ENCODE measurements at regions not wholly inside any gene's neighbourhood (a gene's known extent, or its start where the extent isn't known, plus 50 kb on each side); places are given as distances from the start of the nearest gene placed in this dataset.

DNA sequence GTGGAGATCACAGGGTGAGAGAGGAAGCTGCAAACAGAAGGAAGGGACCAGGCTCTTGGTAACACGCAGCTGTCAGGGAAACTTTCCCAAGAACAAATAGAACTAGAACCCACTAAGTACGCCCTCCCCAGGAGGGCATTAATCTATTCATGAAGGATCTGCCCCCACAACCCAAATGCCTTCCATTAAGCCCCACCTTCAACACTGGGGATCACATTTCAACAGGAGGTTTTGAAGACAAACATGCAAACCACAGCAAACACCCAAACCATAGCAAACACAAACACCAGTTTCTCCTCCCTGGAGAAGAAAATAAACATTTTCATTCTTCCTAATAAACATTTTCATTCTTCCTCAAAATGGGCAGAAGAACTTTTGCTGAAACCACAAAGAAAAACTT, 329.6 kb downstream of the EFNB2 start:
- Histone ChIP-seq H4K20me1 (ENCODE audit: insufficient read depth, low read length) (no peaks in the 10 kb centered on the region), H3K9me3 (ENCODE audit: insufficient read depth, low read length, severe bottlenecking) (no peaks in the 10 kb centered on the region), H3K4me3 (ENCODE audit: low read depth in 1 of 2, low read length in 2 of 2) (no peak overlapping the region), H3K27ac (ENCODE audit: low read length) (no peak overlapping the region), H3K27me3 (ENCODE audit: insufficient read depth, low read length, poor library complexity) (no peaks in the 10 kb centered on the region), H3K4me1 (ENCODE audit: insufficient read depth, low read length) (no peaks in the 10 kb centered on the region), H3K4me2 (ENCODE audit: insufficient read depth, low read length) (no peak overlapping the region), H2AFZ (ENCODE audit: low read depth, low read length) (no peak overlapping the region), H3K9ac (ENCODE audit: low read depth, low read length) (no peak overlapping the region), H3K79me2 (ENCODE audit: insufficient read depth, low read length) (no peaks in the 10 kb centered on the region), H3K36me3 (ENCODE audit: insufficient read depth, low read length) (no peaks in the 10 kb centered on the region)
- no peak for DNase-seq
- TF ChIP-seq EZH2 (IDR thresholded peaks at IDR 0.05; ENCODE audit: borderline replicate concordance, low read depth, low read length, severe bottlenecking): no peak
- TF ChIP-seq, protein P1, sequence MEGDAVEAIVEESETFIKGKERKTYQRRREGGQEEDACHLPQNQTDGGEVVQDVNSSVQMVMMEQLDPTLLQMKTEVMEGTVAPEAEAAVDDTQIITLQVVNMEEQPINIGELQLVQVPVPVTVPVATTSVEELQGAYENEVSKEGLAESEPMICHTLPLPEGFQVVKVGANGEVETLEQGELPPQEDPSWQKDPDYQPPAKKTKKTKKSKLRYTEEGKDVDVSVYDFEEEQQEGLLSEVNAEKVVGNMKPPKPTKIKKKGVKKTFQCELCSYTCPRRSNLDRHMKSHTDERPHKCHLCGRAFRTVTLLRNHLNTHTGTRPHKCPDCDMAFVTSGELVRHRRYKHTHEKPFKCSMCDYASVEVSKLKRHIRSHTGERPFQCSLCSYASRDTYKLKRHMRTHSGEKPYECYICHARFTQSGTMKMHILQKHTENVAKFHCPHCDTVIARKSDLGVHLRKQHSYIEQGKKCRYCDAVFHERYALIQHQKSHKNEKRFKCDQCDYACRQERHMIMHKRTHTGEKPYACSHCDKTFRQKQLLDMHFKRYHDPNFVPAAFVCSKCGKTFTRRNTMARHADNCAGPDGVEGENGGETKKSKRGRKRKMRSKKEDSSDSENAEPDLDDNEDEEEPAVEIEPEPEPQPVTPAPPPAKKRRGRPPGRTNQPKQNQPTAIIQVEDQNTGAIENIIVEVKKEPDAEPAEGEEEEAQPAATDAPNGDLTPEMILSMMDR (IDR thresholded peaks at IDR 0.05; ENCODE audit: borderline replicate concordance, extremely low read depth, low read length, poor library complexity, severe bottlenecking): no peak
- no peak for ATAC-seq (ENCODE audit: insufficient read depth, low read depth)

- no peak for ATAC-seq (ENCODE audit: insufficient read depth, low read depth)
- no peak for TF ChIP-seq EZH2 (IDR thresholded peaks at IDR 0.05; ENCODE audit: borderline replicate concordance, low read depth, low read length, severe bottlenecking)
- TF ChIP-seq, protein P1 (IDR thresholded peaks at IDR 0.05; ENCODE audit: borderline replicate concordance, extremely low read depth, low read length, poor library complexity, severe bottlenecking): no peak
Measured at GRCh38 chr13:106197496-106197895, 338.0 kb downstream of the EFNB2 start.

DNA sequence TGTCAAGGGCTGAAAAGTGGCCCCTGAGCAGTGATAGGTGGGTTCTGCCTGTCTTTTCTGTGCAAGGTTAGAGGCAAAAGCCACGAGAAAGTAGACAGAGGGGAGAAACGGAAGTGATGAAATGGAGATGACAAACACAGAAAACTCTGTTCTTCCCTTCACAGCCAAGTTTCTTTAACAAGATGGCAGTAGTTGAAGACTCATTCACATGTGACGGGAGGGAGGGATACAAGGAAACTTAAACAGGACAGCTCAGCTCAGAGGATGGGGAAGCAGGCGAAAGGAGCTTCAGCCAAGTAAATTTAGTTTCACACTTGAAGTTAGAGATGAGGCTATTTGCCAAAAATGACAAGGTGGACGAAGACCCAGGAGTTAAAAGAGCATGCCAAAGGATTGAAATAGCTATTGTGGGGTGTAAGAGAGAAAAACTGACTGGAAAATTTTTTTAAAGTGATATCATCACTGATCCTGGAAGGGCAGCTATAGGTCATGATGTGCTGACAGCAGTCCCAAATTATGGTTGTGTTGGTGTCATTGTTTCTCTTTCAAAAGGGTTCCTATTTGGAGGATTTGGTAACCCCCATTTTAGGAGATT, 347.9 kb downstream of the EFNB2 start:
- Histone ChIP-seq H3K4me2 (ENCODE audit: insufficient read depth, low read length) (no peak overlapping the region), H2AFZ (ENCODE audit: low read depth, low read length) (no peak overlapping the region), H3K27me3 (ENCODE audit: insufficient read depth, low read length, poor library complexity) (no peaks in the 10 kb centered on the region), H3K4me3 (ENCODE audit: low read depth in 1 of 2, low read length in 2 of 2) (no peak overlapping the region), H3K79me2 (ENCODE audit: insufficient read depth, low read length) (no peaks in the 10 kb centered on the region), H3K36me3 (ENCODE audit: insufficient read depth, low read length) (no peaks in the 10 kb centered on the region), H3K4me1 (ENCODE audit: insufficient read depth, low read length) (peaks cover 9% of the 10 kb centered on the region), H3K27ac (ENCODE audit: low read length) (no peak overlapping the region), H3K9ac (ENCODE audit: low read depth, low read length) (no peak overlapping the region), H3K9me3 (ENCODE audit: insufficient read depth, low read length, severe bottlenecking) (no peaks in the 10 kb centered on the region), H4K20me1 (ENCODE audit: insufficient read depth, low read length) (no peaks in the 10 kb centered on the region)
- ATAC-seq (ENCODE audit: insufficient read depth, low read depth) (peak; percentile 25; the same call in 1 of the 3 replicates), DNase-seq (no peak)
- no peak for TF ChIP-seq EZH2 (IDR thresholded peaks at IDR 0.05; ENCODE audit: borderline replicate concordance, low read depth, low read length, severe bottlenecking)
- TF ChIP-seq, protein P1 (IDR thresholded peaks at IDR 0.05; ENCODE audit: borderline replicate concordance, extremely low read depth, low read length, poor library complexity, severe bottlenecking): no peak

More at GRCh38 chr13:106197496-106197895, 338.0 kb downstream of the EFNB2 start:
- H3K79me2 ChIP-seq (ENCODE audit: insufficient read depth, low read length): no peaks in the 10 kb centered on the region
- no peaks in the 10 kb centered on the region for H3K9me3 ChIP-seq (ENCODE audit: insufficient read depth, low read length, severe bottlenecking)
- H3K9ac ChIP-seq (ENCODE audit: low read depth, low read length): no peak overlapping the region
- H3K4me1 ChIP-seq (ENCODE audit: insufficient read depth, low read length): no peaks in the 10 kb centered on the region
- no peak overlapping the region for H2AFZ ChIP-seq (ENCODE audit: low read depth, low read length)
- no peaks in the 10 kb centered on the region for H3K36me3 ChIP-seq (ENCODE audit: insufficient read depth, low read length)
- H3K4me3 ChIP-seq (ENCODE audit: low read depth in 1 of 2, low read length in 2 of 2): no peak overlapping the region
- H3K27ac ChIP-seq (ENCODE audit: low read length): no peak overlapping the region
- H3K27me3 ChIP-seq (ENCODE audit: insufficient read depth, low read length, poor library complexity): no peaks in the 10 kb centered on the region
- no peak overlapping the region for H3K4me2 ChIP-seq (ENCODE audit: insufficient read depth, low read length)
- no peak for DNase-seq
- no peaks in the 10 kb centered on the region for H4K20me1 ChIP-seq (ENCODE audit: insufficient read depth, low read length)
